Hematopoietic multipotent progenitor cell (in vitro differentiated cells): ENCODE measurements at regions not wholly inside any gene's neighbourhood (a gene's known extent, or its start where the extent isn't known, plus 50 kb on each side); places are given as distances from the start of the nearest gene placed in this dataset.
"Not testable (repeated sequence)": the region's sequence is repeated elsewhere in the genome, so short reads cannot be mapped to it uniquely, and the experiment has no call there.

ENCODE experiments used
- DNase-seq, 3 donors: peaks; one replicate each; pipeline ENCODE4 v3.0.0-alpha.2; 2011 to 2015; ENCODE audit warnings: low read depth in 2 of 3, low spot score in 2 of 3

GRCh38 chr20:60764771-60765170 is 487.3 kb upstream of the CDH4 start:
- no peak for DNase-seq

GRCh38 chr20:60765821-60766403 is 486.1 kb upstream of the CDH4 start:
- no peak for DNase-seq

- DNase-seq, result no peak
Measured at GRCh38 chr20:60768216-60768615, 483.8 kb upstream of the CDH4 start.

GRCh38 chr20:60780388-60781025 is 471.6 kb upstream of the CDH4 start:
- DNase-seq, result no peak

- no peak for DNase-seq
Measured at GRCh38 chr20:60782959-60783625, 469.0 kb upstream of the CDH4 start.

GRCh38 chr20:60785301-60785700 is 466.8 kb upstream of the CDH4 start:
- DNase-seq, result no peak

GRCh38 chr20:60785785-60786184 is 466.3 kb upstream of the CDH4 start:
- DNase-seq, result no peak

- no peak for DNase-seq
Measured at GRCh38 chr20:60786686-60787217, 465.3 kb upstream of the CDH4 start.

GRCh38 chr20:60787276-60787675 is 464.8 kb upstream of the CDH4 start:
- DNase-seq, result no peak

GRCh38 chr20:60788070-60788469 is 464.0 kb upstream of the CDH4 start:
- no peak for DNase-seq

GRCh38 chr20:60789399-60789798 is 462.7 kb upstream of the CDH4 start:
- DNase-seq, result no peak

GRCh38 chr20:60790339-60790738 is 461.7 kb upstream of the CDH4 start:
- DNase-seq, result not testable (repeated sequence)

- no peak for DNase-seq
Measured at GRCh38 chr20:60791823-60792222, 460.2 kb upstream of the CDH4 start.

GRCh38 chr20:60792941-60793340 is 459.1 kb upstream of the CDH4 start:
- no peak for DNase-seq

- DNase-seq, result no peak
Measured at GRCh38 chr20:60794674-60795073, 457.4 kb upstream of the CDH4 start.

GRCh38 chr20:60795651-60796050 is 456.4 kb upstream of the CDH4 start:
- no peak for DNase-seq

GRCh38 chr20:60800185-60800584 is 451.9 kb upstream of the CDH4 start:
- DNase-seq, result no peak

- no peak for DNase-seq
Measured at GRCh38 chr20:60802676-60803075, 449.4 kb upstream of the CDH4 start.

GRCh38 chr20:60803335-60804055 is 448.6 kb upstream of the CDH4 start:
- DNase-seq, result no peak

- DNase-seq, result no peak
Measured at GRCh38 chr20:60804240-60804917, 447.7 kb upstream of the CDH4 start.
